ENCODE measurements at regions not wholly inside any gene's neighbourhood (a gene's known extent, or its start where the extent isn't known, plus 50 kb on each side); places are given as distances from the start of the nearest gene placed in this dataset.

GRCh38 chr6:54694928-54695532 lies 151.5 kb upstream of the FAM83B start:
- Histone ChIP-seq H3K36me3 (ENCODE audit: control insufficient read depth, insufficient read depth, low read length, severe bottlenecking) (no peaks in the 10 kb centered on the region), H3K9ac (ENCODE audit: low read length) (no peak overlapping the region)

GRCh38 chr6:54695815-54696214 lies 150.8 kb upstream of the FAM83B start:
- H3K27me3 ChIP-seq (replicated peaks; ENCODE audit: control insufficient read depth, insufficient read depth, low read length): no peaks in the 10 kb centered on the region
- H3K4me1 ChIP-seq (ENCODE audit: control insufficient read depth, insufficient read depth, low read length): no peaks in the 10 kb centered on the region
- no peak for DNase-seq (ENCODE audit: low read depth)
- no peak overlapping the region for H3K9ac ChIP-seq (ENCODE audit: low read length)
- no peaks in the 10 kb centered on the region for H3K9me3 ChIP-seq (ENCODE audit: control insufficient read depth, low read length)
- H3K4me3 ChIP-seq (ENCODE audit: low read length): no peak overlapping the region
- H3K36me3 ChIP-seq (ENCODE audit: control insufficient read depth, insufficient read depth, low read length, severe bottlenecking): no peaks in the 10 kb centered on the region

More at GRCh38 chr6:54694928-54695532, 151.5 kb upstream of the FAM83B start:
- DNase-seq (ENCODE audit: low read depth): no peak
- no peak overlapping the region for H3K4me3 ChIP-seq (ENCODE audit: low read length)
- no peaks in the 10 kb centered on the region for H3K9me3 ChIP-seq (ENCODE audit: control insufficient read depth, low read length)
- H3K4me1 ChIP-seq (ENCODE audit: control insufficient read depth, insufficient read depth, low read length): no peaks in the 10 kb centered on the region
- no peaks in the 10 kb centered on the region for H3K27me3 ChIP-seq (replicated peaks; ENCODE audit: control insufficient read depth, insufficient read depth, low read length)

GRCh38 chr6:54697424-54697823 lies 149.1 kb upstream of the FAM83B start:
- peak; percentile 52 for DNase-seq (ENCODE audit: low read depth)
- H3K9ac ChIP-seq (ENCODE audit: low read length): no peak overlapping the region
- no peak overlapping the region for H3K4me3 ChIP-seq (ENCODE audit: low read length)
- no peaks in the 10 kb centered on the region for H3K36me3 ChIP-seq (ENCODE audit: control insufficient read depth, insufficient read depth, low read length, severe bottlenecking)
- no peaks in the 10 kb centered on the region for H3K27me3 ChIP-seq (replicated peaks; ENCODE audit: control insufficient read depth, insufficient read depth, low read length)
- no peaks in the 10 kb centered on the region for H3K4me1 ChIP-seq (ENCODE audit: control insufficient read depth, insufficient read depth, low read length)
- H3K9me3 ChIP-seq (ENCODE audit: control insufficient read depth, low read length): no peaks in the 10 kb centered on the region

- DNase-seq (ENCODE audit: low read depth): no peak
- Histone ChIP-seq H3K9ac (ENCODE audit: low read length) (no peak overlapping the region), H3K36me3 (ENCODE audit: control insufficient read depth, insufficient read depth, low read length, severe bottlenecking) (no peaks in the 10 kb centered on the region), H3K9me3 (ENCODE audit: control insufficient read depth, low read length) (no peaks in the 10 kb centered on the region), H3K4me3 (ENCODE audit: low read length) (no peak overlapping the region), H3K4me1 (ENCODE audit: control insufficient read depth, insufficient read depth, low read length) (no peaks in the 10 kb centered on the region), H3K27me3 (replicated peaks; ENCODE audit: control insufficient read depth, insufficient read depth, low read length) (no peaks in the 10 kb centered on the region)
Observed at GRCh38 chr6:54698974-54699373, 147.6 kb upstream of the FAM83B start.

- Histone ChIP-seq H3K4me3 (ENCODE audit: low read length) (no peak overlapping the region), H3K4me1 (ENCODE audit: control insufficient read depth, insufficient read depth, low read length) (no peaks in the 10 kb centered on the region), H3K36me3 (ENCODE audit: control insufficient read depth, insufficient read depth, low read length, severe bottlenecking) (no peaks in the 10 kb centered on the region), H3K27me3 (replicated peaks; ENCODE audit: control insufficient read depth, insufficient read depth, low read length) (no peaks in the 10 kb centered on the region), H3K9me3 (ENCODE audit: control insufficient read depth, low read length) (no peaks in the 10 kb centered on the region), H3K9ac (ENCODE audit: low read length) (no peak overlapping the region)
- DNase-seq (ENCODE audit: low read depth): no peak
Observed at GRCh38 chr6:54700158-54700557, 146.4 kb upstream of the FAM83B start.

- Histone ChIP-seq H3K4me3 (ENCODE audit: low read length) (no peak overlapping the region), H3K27me3 (replicated peaks; ENCODE audit: control insufficient read depth, insufficient read depth, low read length) (no peaks in the 10 kb centered on the region)
Observed at GRCh38 chr6:54702772-54703171, 143.8 kb upstream of the FAM83B start.

GRCh38 chr6:54706391-54706790 lies 140.2 kb upstream of the FAM83B start:
- DNase-seq (ENCODE audit: low read depth): no peak
- Histone ChIP-seq H3K4me3 (ENCODE audit: low read length) (no peak overlapping the region), H3K4me1 (ENCODE audit: control insufficient read depth, insufficient read depth, low read length) (no peaks in the 10 kb centered on the region), H3K36me3 (ENCODE audit: control insufficient read depth, insufficient read depth, low read length, severe bottlenecking) (no peaks in the 10 kb centered on the region), H3K27me3 (replicated peaks; ENCODE audit: control insufficient read depth, insufficient read depth, low read length) (no peaks in the 10 kb centered on the region), H3K9me3 (ENCODE audit: control insufficient read depth, low read length) (no peaks in the 10 kb centered on the region), H3K9ac (ENCODE audit: low read length) (no peak overlapping the region)

More at GRCh38 chr6:54702772-54703171, 143.8 kb upstream of the FAM83B start:
- Histone ChIP-seq H3K36me3 (ENCODE audit: control insufficient read depth, insufficient read depth, low read length, severe bottlenecking) (no peaks in the 10 kb centered on the region), H3K9ac (ENCODE audit: low read length) (no peak overlapping the region), H3K9me3 (ENCODE audit: control insufficient read depth, low read length) (no peaks in the 10 kb centered on the region), H3K4me1 (ENCODE audit: control insufficient read depth, insufficient read depth, low read length) (no peaks in the 10 kb centered on the region)
- no peak for DNase-seq (ENCODE audit: low read depth)

GRCh38 chr6:54706844-54707605 lies 139.5 kb upstream of the FAM83B start:
- no peak overlapping the region for H3K4me3 ChIP-seq (ENCODE audit: low read length)

GRCh38 chr6:54710456-54710855 lies 136.1 kb upstream of the FAM83B start:
- no peak overlapping the region for H3K4me3 ChIP-seq (ENCODE audit: low read length)
- no peaks in the 10 kb centered on the region for H3K9me3 ChIP-seq (ENCODE audit: control insufficient read depth, low read length)
- no peaks in the 10 kb centered on the region for H3K36me3 ChIP-seq (ENCODE audit: control insufficient read depth, insufficient read depth, low read length, severe bottlenecking)
- no peaks in the 10 kb centered on the region for H3K4me1 ChIP-seq (ENCODE audit: control insufficient read depth, insufficient read depth, low read length)
- H3K9ac ChIP-seq (ENCODE audit: low read length): no peak overlapping the region
- no peaks in the 10 kb centered on the region for H3K27me3 ChIP-seq (replicated peaks; ENCODE audit: control insufficient read depth, insufficient read depth, low read length)
- peak; percentile 14 for DNase-seq (ENCODE audit: low read depth)

More at GRCh38 chr6:54706844-54707605, 139.5 kb upstream of the FAM83B start:
- no peaks in the 10 kb centered on the region for H3K36me3 ChIP-seq (ENCODE audit: control insufficient read depth, insufficient read depth, low read length, severe bottlenecking)
- no peaks in the 10 kb centered on the region for H3K9me3 ChIP-seq (ENCODE audit: control insufficient read depth, low read length)
- DNase-seq (ENCODE audit: low read depth): no peak
- H3K4me1 ChIP-seq (ENCODE audit: control insufficient read depth, insufficient read depth, low read length): no peaks in the 10 kb centered on the region
- H3K9ac ChIP-seq (ENCODE audit: low read length): no peak overlapping the region
- H3K27me3 ChIP-seq (replicated peaks; ENCODE audit: control insufficient read depth, insufficient read depth, low read length): no peaks in the 10 kb centered on the region

GRCh38 chr6:54716010-54716409 lies 130.6 kb upstream of the FAM83B start:
- no peak overlapping the region for H3K9ac ChIP-seq (ENCODE audit: low read length)
- no peaks in the 10 kb centered on the region for H3K27me3 ChIP-seq (replicated peaks; ENCODE audit: control insufficient read depth, insufficient read depth, low read length)
- H3K36me3 ChIP-seq (ENCODE audit: control insufficient read depth, insufficient read depth, low read length, severe bottlenecking): no peaks in the 10 kb centered on the region
- no peaks in the 10 kb centered on the region for H3K4me1 ChIP-seq (ENCODE audit: control insufficient read depth, insufficient read depth, low read length)
- DNase-seq (ENCODE audit: low read depth): no peak
- H3K9me3 ChIP-seq (ENCODE audit: control insufficient read depth, low read length): no peaks in the 10 kb centered on the region
- no peak overlapping the region for H3K4me3 ChIP-seq (ENCODE audit: low read length)

GRCh38 chr6:54716877-54717276 lies 129.7 kb upstream of the FAM83B start:
- Histone ChIP-seq H3K27me3 (replicated peaks; ENCODE audit: control insufficient read depth, insufficient read depth, low read length) (no peaks in the 10 kb centered on the region), H3K36me3 (ENCODE audit: control insufficient read depth, insufficient read depth, low read length, severe bottlenecking) (no peaks in the 10 kb centered on the region), H3K9me3 (ENCODE audit: control insufficient read depth, low read length) (no peaks in the 10 kb centered on the region), H3K4me1 (ENCODE audit: control insufficient read depth, insufficient read depth, low read length) (no peaks in the 10 kb centered on the region), H3K4me3 (ENCODE audit: low read length) (no peak overlapping the region), H3K9ac (ENCODE audit: low read length) (no peak overlapping the region)
- no peak for DNase-seq (ENCODE audit: low read depth)
